ENCODE measurements at regions not wholly inside any gene's neighbourhood (a gene's known extent, or its start where the extent isn't known, plus 50 kb on each side); places are given as distances from the start of the nearest gene placed in this dataset.

- no peaks in the 10 kb centered on the region for H4K20me1 ChIP-seq (replicated peaks in 1 of 2; ENCODE audit: control insufficient read depth in 1 of 2, insufficient read depth in 2 of 2, low read length in 2 of 2)
- ChIA-PET POLR2A (ENCODE audit: partially characterized antibody) (no interaction called here), CTCF (ENCODE audit: partially characterized antibody) (no interaction called here)
- H3K18ac ChIP-seq (ENCODE audit: extremely low read depth, low read length), result no peak overlapping the region
- H3K79me1 ChIP-seq (ENCODE audit: low read depth, low read length), result no peaks in the 10 kb centered on the region
- H3K14ac ChIP-seq (ENCODE audit: insufficient read length), result no peak overlapping the region
- no peaks in the 10 kb centered on the region for H3K4me1 ChIP-seq (replicated peaks in 1 of 4; ENCODE audit: control insufficient read depth in 3 of 4, insufficient read depth in 4 of 4, low read length in 3 of 4)
- H2BK15ac ChIP-seq (ENCODE audit: low read length), result no peak overlapping the region
- no peak overlapping the region for H2BK5ac ChIP-seq (ENCODE audit: low read depth, low read length)
- no peak overlapping the region for H3K4ac ChIP-seq (replicated peaks; ENCODE audit: insufficient read length, low read depth, low read length)
- H2BK12ac ChIP-seq (ENCODE audit: low read depth, low read length), result no peak overlapping the region
- no peak overlapping the region for H4K8ac ChIP-seq (ENCODE audit: extremely low read depth, insufficient read depth, low read length)
- H4K91ac ChIP-seq (replicated peaks; ENCODE audit: insufficient read length, low read length), result no peak overlapping the region
- no peaks in the 10 kb centered on the region for H3K23me2 ChIP-seq (ENCODE audit: low read depth, low read length)
- no peak overlapping the region for H3K9ac ChIP-seq (replicated peaks in 1 of 4; ENCODE audit: extremely low read depth in 1 of 4, low read depth in 3 of 4, low read length in 3 of 4)
- H3K4me3 ChIP-seq (ENCODE audit: extremely low read depth in 1 of 4, insufficient read depth in 2 of 4, low read depth in 3 of 4, low read length in 4 of 4), result no peak overlapping the region
- no peak overlapping the region for H3K27ac ChIP-seq (ENCODE audit: low read depth, low read length)
- no peak overlapping the region for H3K4me2 ChIP-seq (ENCODE audit: insufficient read depth in 1 of 2, low read depth in 2 of 2, low read length in 2 of 2)
- no peak overlapping the region for H3K56ac ChIP-seq (replicated peaks; ENCODE audit: insufficient read length, low read depth, low read length)
- DNase-seq (ENCODE audit: low read depth in 1 of 2, low spot score in 2 of 2) (no peak), FAIRE-seq (no peak)
- H3K9me3 ChIP-seq (ENCODE audit: insufficient read depth in 2 of 2, low read depth in 1 of 2, low read length in 1 of 2), result peaks cover 0 to 3% of the 10 kb centered on the region in 2 experiments; a peak in 1 of 4 replicates
- no peaks in the 10 kb centered on the region for H3K79me2 ChIP-seq (ENCODE audit: control insufficient read depth in 1 of 2, insufficient read depth in 2 of 2, low read length in 2 of 2)
- H3K36me3 ChIP-seq (ENCODE audit: control insufficient read depth in 2 of 4, insufficient read depth in 4 of 4, low read length in 3 of 4), result no peaks in the 10 kb centered on the region
- H4K5ac ChIP-seq (ENCODE audit: insufficient read length, low read depth, low read length), result no peak overlapping the region
- WGBS, 2 experiments (ENCODE audit: extremely low coverage in 1 of 2, insufficient coverage in 1 of 2, insufficient read length in 1 of 2, insufficient replicate concordance in 2 of 2, low coverage in 1 of 2, low lambda C conversion rate in 2 of 2, missing lambda C conversion rate in 1 of 2), result 86% methylated on average over 1 of the region's 1 CpG; no CpG with 5 or more reads in 1 of the 2 experiments
- no peak overlapping the region for H2BK120ac ChIP-seq (replicated peaks; ENCODE audit: low read depth, low read length)
- H3K27me3 ChIP-seq (replicated peaks in 1 of 4; ENCODE audit: control insufficient read depth in 3 of 4, extremely low read depth in 1 of 4, insufficient read depth in 3 of 4, low read length in 3 of 4), result no peaks in the 10 kb centered on the region
- no peak overlapping the region for H2AK5ac ChIP-seq (ENCODE audit: low read depth, low read length)
- no peak overlapping the region for H2BK20ac ChIP-seq (ENCODE audit: low read length)
- no peak overlapping the region for H3K23ac ChIP-seq (ENCODE audit: insufficient read length)
- no peak overlapping the region; the same call in 1 of the 2 replicates for H2AFZ ChIP-seq (ENCODE audit: low read length)
- TF ChIP-seq TCF12 (IDR thresholded peaks at IDR 0.05; ENCODE audit: low read depth, low read length) (no peak), FOSL1 (IDR thresholded peaks at IDR 0.05; ENCODE audit: insufficient read depth, low read depth, low read length) (no peak)
These were observed 511.5 kb upstream of the CYLC2 start for GRCh38 chr9:102483651-102484050.

Measured in H1 (cell line).